HCT116 (cell line): ENCODE measurements at regions not wholly inside any gene's neighbourhood (a gene's known extent, or its start where the extent isn't known, plus 50 kb on each side); places are given as distances from the start of the nearest gene placed in this dataset.

Experiments used
- ATAC-seq: fragments of 200-7000 bp; cut with Tn5 transposase; 2 replicates; pipeline ENCODE4 v1.9.1; 2020; ENCODE audit warnings: mild to moderate bottlenecking, moderate library complexity
- BruUV-seq: library from RNA; stranded (reverse); fragments of 400-500 nt; replicated peaks from 2 replicates; lab custom pipeline; 2021; lab: Mats Ljungman, UMichigan
- CTCF ChIA-PET: fragments of 300-600 bp; sonication (Branson Sonifier 250); formaldehyde crosslinking; loops from one replicate; lab custom pipeline; 2021; ENCODE audit warnings: antibody characterized with exemption; lab: Charles Lee
- POLR2A ChIA-PET: fragments of 300-600, 350-600 bp; sonication (Branson Sonifier 250); formaldehyde crosslinking; loops from one replicate; lab custom pipeline; 2021; ENCODE audit warnings: antibody characterized with exemption; lab: Charles Lee
- RAD21 ChIA-PET, 2 experiments: fragments of 300-600 bp; sonication (Branson Sonifier 250); formaldehyde crosslinking; loops; one replicate each; lab custom pipeline; 2023; ENCODE audit warnings: low total read pairs in 2 of 2; ENCODE audit not compliant: uncharacterized antibody in 2 of 2, unreplicated experiment in 2 of 2, low non-redundant PET in 1 of 2; lab: Charles Lee
- DNase-seq: peaks from one replicate; pipeline ENCODE4 v3.0.0-alpha.2; 2010; ENCODE audit warnings: low read depth, low spot score
- H2AFZ ChIP-seq: fragments of 200-600 bp; shearing (Covaris generic), sonication (generic); 2 replicates; pipeline ENCODE4 v1.6.1; 2017; ENCODE audit warnings: low read depth, mixed run types, mixed read lengths, antibody characterized with exemption, low read length; ENCODE audit not compliant: poor library complexity, severe bottlenecking
- H3K27ac ChIP-seq: 2 replicates; pipeline ENCODE4 v1.5.1; 2012; ENCODE audit warnings: low read depth, low read length
- H3K27me3 ChIP-seq: fragments of 200-600 bp; sonication (generic); 2 replicates; pipeline ENCODE4 v1.6.1; 2016; ENCODE audit warnings: mixed run types, low read length, mixed read lengths; ENCODE audit not compliant: insufficient read depth
- H3K36me3 ChIP-seq, 2 experiments: fragments of 200-500 bp in 1 of 2; fragments of 200-600 bp in 1 of 2; sonication (Bioruptor generic) in 1 of 2; sonication (generic) in 1 of 2; 2 replicates each; pipeline versions ENCODE4 v1.5.1 to v1.6.1; 2014 to 2016; ENCODE audit warnings: low read length in 2 of 2, inconsistent platforms in 1 of 2, mixed read lengths in 1 of 2, mixed run types in 1 of 2; ENCODE audit not compliant: insufficient read depth in 2 of 2, control insufficient read depth in 1 of 2
- H3K4me1 ChIP-seq, 2 experiments: fragments of 200-600 bp in 1 of 2; sonication (generic) in 1 of 2; 2 replicates each; pipeline versions ENCODE4 v1.5.1 to v1.6.1; 2012 to 2017; ENCODE audit warnings: low read length in 2 of 2, inconsistent platforms in 1 of 2, mild to moderate bottlenecking in 1 of 2, mixed read lengths in 1 of 2, mixed run types in 1 of 2, moderate library complexity in 1 of 2; ENCODE audit not compliant: insufficient read depth in 2 of 2, control insufficient read depth in 1 of 2
- H3K4me2 ChIP-seq: fragments of 200-600 bp; sonication (generic); 2 replicates; pipeline ENCODE4 v1.6.1; 2017; ENCODE audit warnings: mixed run types, low read length, mixed read lengths
- H3K4me3 ChIP-seq, 2 experiments: fragments of 200-600 bp in 1 of 2; sonication (generic) in 1 of 2; replicated peaks in 1 of 2; 2 replicates each; pipeline ENCODE4 v1.5.1; 2011 to 2016; ENCODE audit warnings: low read length in 2 of 2, control low read depth in 1 of 2, low read depth in 1 of 2, mild to moderate bottlenecking in 1 of 2, mixed read lengths in 1 of 2, mixed run types in 1 of 2
- H3K79me2 ChIP-seq: fragments of 200-600 bp; sonication (generic); 2 replicates; pipeline ENCODE4 v1.6.1; 2017; ENCODE audit warnings: mild to moderate bottlenecking, mixed run types, low read length, moderate library complexity, mixed read lengths; ENCODE audit not compliant: insufficient read depth
- H3K9ac ChIP-seq: fragments of 200-600 bp; sonication (generic); 2 replicates; pipeline ENCODE4 v1.6.1; 2016; ENCODE audit warnings: low read length, mixed read lengths
- H3K9me2 ChIP-seq: fragments of 200-600 bp; sonication (generic), shearing (Covaris generic); 2 replicates; pipeline ENCODE4 v1.6.1; 2017; ENCODE audit warnings: mixed run types, mild to moderate bottlenecking, moderate library complexity; ENCODE audit not compliant: insufficient read depth
- H3K9me3 ChIP-seq, 2 experiments: fragments of 200-500 bp in 1 of 2; fragments of 200-600 bp in 1 of 2; sonication (Bioruptor generic) in 1 of 2; sonication (generic) in 1 of 2; 2 replicates each; pipeline ENCODE4 v1.6.1; 2014 to 2017; ENCODE audit warnings: low read length in 2 of 2, mixed read lengths in 2 of 2, inconsistent platforms in 1 of 2, low read depth in 1 of 2, mild to moderate bottlenecking in 1 of 2, mixed run types in 1 of 2, moderate library complexity in 1 of 2; ENCODE audit not compliant: control insufficient read depth in 1 of 2, insufficient read depth in 1 of 2
- H4K20me1 ChIP-seq: fragments of 200-600 bp; sonication (generic), shearing (Covaris generic); 2 replicates; pipeline ENCODE4 v1.6.1; 2017; ENCODE audit warnings: mixed run types, mild to moderate bottlenecking, moderate library complexity; ENCODE audit not compliant: insufficient read depth
- CBX3 ChIP-seq: IDR thresholded peaks from 2 replicates; pipeline ENCODE4 v1.6.1; 2012; ENCODE audit warnings: low read depth
- CEBPB ChIP-seq: IDR thresholded peaks from 2 replicates; pipeline ENCODE4 v1.6.1; 2012; ENCODE audit warnings: low read depth
- EGR1 ChIP-seq: IDR thresholded peaks from 2 replicates; pipeline ENCODE4 v1.6.1; 2012; ENCODE audit warnings: low read depth
- ELF1 ChIP-seq: IDR thresholded peaks from 2 replicates; pipeline ENCODE4 v1.6.1; 2012; ENCODE audit warnings: low read depth, borderline replicate concordance
- EZH2 ChIP-seq: fragments of 200-600 bp; sonication (generic); IDR thresholded peaks from 2 replicates; pipeline ENCODE4 v1.6.1; 2017; ENCODE audit warnings: antibody characterized with exemption, mixed run types
- EZH2phosphoT487 ChIP-seq: fragments of 200-600 bp; IDR thresholded peaks from 2 replicates; pipeline ENCODE4 v1.6.1; 2018; ENCODE audit warnings: antibody characterized with exemption, borderline replicate concordance
- JUND ChIP-seq: IDR thresholded peaks from 2 replicates; pipeline ENCODE4 v1.6.1; 2012
- POLR2A ChIP-seq: IDR thresholded peaks from 2 replicates; pipeline ENCODE4 v1.7.0; 2011; ENCODE audit warnings: borderline replicate concordance; ENCODE audit not compliant: insufficient read depth, insufficient read length; ENCODE audit errors: extremely low read depth
- POLR2AphosphoS5 ChIP-seq: IDR thresholded peaks from 2 replicates; pipeline ENCODE4 v1.6.1; 2011; ENCODE audit warnings: mild to moderate bottlenecking, low read depth, low read length, moderate library complexity
- RAD21 ChIP-seq: IDR thresholded peaks from 2 replicates; pipeline ENCODE4 v1.6.1; 2012; ENCODE audit warnings: low read depth, mild to moderate bottlenecking
- SIN3A ChIP-seq: IDR thresholded peaks from 2 replicates; pipeline ENCODE4 v1.6.1; 2012; ENCODE audit warnings: low read depth
- SRF ChIP-seq: IDR thresholded peaks from 2 replicates; pipeline ENCODE4 v1.6.1; 2012; ENCODE audit warnings: low read depth
- TCF7L2 ChIP-seq: IDR thresholded peaks from 2 replicates; pipeline ENCODE4 v1.7.0; 2011; ENCODE audit warnings: borderline replicate concordance, inconsistent platforms; ENCODE audit not compliant: insufficient read depth, insufficient read length; ENCODE audit errors: extremely low read depth
- YY1 ChIP-seq: IDR thresholded peaks from 2 replicates; pipeline ENCODE4 v1.6.1; 2011; ENCODE audit warnings: low read length, low read depth, moderate library complexity, mild to moderate bottlenecking; ENCODE audit not compliant: insufficient replicate concordance; ENCODE audit errors: extremely low read depth
- ZNF274 ChIP-seq: fragments of 200-500 bp; sonication (Bioruptor generic); IDR thresholded peaks from 2 replicates; pipeline ENCODE4 v1.6.1; 2014; ENCODE audit warnings: mild to moderate bottlenecking, low read depth, low read length, inconsistent platforms
- intact Hi-C: fragments of 100-400 bp; cut with micrococcal nuclease; formaldehyde crosslinking; loops from 2 replicates; pipeline ENCODE4 v1.10.0; 2022
- TF ChIP-seq, protein P1 (sequence below): IDR thresholded peaks from 2 replicates; pipeline ENCODE4 v1.6.1; 2012
- TF ChIP-seq, protein P2 (sequence below), 3 experiments: fragments of 200-600 bp in 1 of 3; sonication (generic) in 1 of 3; IDR thresholded peaks in 2 of 3; conservative IDR thresholded peaks in 1 of 3; 2 replicates each; pipeline ENCODE4 v1.5.1; 2012 to 2017; ENCODE audit warnings: low read depth in 2 of 3, low read length in 2 of 3, antibody characterized with exemption in 1 of 3, borderline replicate concordance in 1 of 3, control low read depth in 1 of 3, mild to moderate bottlenecking in 1 of 3, mixed read lengths in 1 of 3, mixed run types in 1 of 3, moderate library complexity in 1 of 3; ENCODE audit not compliant: insufficient read depth in 1 of 3
- TF ChIP-seq, protein P3 (sequence below): IDR thresholded peaks from 2 replicates; pipeline ENCODE4 v1.6.1; 2011; ENCODE audit warnings: mild to moderate bottlenecking, low read length, moderate library complexity; ENCODE audit not compliant: insufficient replicate concordance; ENCODE audit errors: extremely low read depth
- TF ChIP-seq, protein P4 (sequence below): IDR thresholded peaks from 2 replicates; pipeline ENCODE4 v1.6.1; 2012; ENCODE audit warnings: low read depth
- TF ChIP-seq, protein P5 (sequence below): IDR thresholded peaks from 2 replicates; pipeline ENCODE4 v1.6.1; 2012

DNA sequence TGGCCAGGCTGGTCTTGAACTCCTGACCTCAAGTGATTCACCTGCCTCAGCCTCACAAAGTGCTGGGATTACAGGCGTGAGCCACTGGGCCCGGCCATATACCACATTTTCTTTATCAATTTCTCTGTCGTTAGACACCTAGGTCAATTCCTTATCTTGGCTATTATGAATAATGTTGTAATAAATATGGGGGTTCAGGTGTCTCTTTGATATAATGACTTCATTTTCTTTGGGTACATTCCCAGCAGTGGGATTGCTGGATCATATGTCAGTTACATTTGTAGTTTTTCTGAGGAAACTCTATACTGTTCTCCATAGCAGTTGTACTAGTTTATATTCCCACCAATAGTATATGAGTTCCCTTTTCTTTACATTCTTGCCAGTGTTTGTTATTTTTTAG is 67.8 kb upstream of the DDHD1 start:
- Histone ChIP-seq H3K4me1 (peaks cover 4 to 12% of the 10 kb centered on the region in 2 experiments; a peak in 2 of 4 replicates), H4K20me1 (no peaks in the 10 kb centered on the region), H3K27ac (no peak overlapping the region), H3K4me3 (no peak overlapping the region), H3K9me2 (no peaks in the 10 kb centered on the region), H2AFZ (no peak overlapping the region), H3K9me3 (peaks cover 0 to 5% of the 10 kb centered on the region in 2 experiments; a peak in 1 of 4 replicates), H3K36me3 (no peaks in the 10 kb centered on the region), H3K9ac (no peak overlapping the region), H3K4me2 (no peak overlapping the region), H3K27me3 (no peaks in the 10 kb centered on the region), H3K79me2 (no peaks in the 10 kb centered on the region)
- DNase-seq (no peak), ATAC-seq (no peak)
- no peak for TF ChIP-seq SRF
- TF ChIP-seq ZNF274 = no peak
- no peak for TF ChIP-seq POLR2AphosphoS5
- no peak for TF ChIP-seq CEBPB
- no peak for TF ChIP-seq POLR2A
- no peak for TF ChIP-seq EGR1
- no peak for TF ChIP-seq SIN3A
- no peak for TF ChIP-seq RAD21
- no peak for TF ChIP-seq EZH2phosphoT487
- TF ChIP-seq, protein P1, sequence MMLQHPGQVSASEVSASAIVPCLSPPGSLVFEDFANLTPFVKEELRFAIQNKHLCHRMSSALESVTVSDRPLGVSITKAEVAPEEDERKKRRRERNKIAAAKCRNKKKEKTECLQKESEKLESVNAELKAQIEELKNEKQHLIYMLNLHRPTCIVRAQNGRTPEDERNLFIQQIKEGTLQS = no peak
- TF ChIP-seq YY1 = no peak
- no peak for TF ChIP-seq EZH2
- TF ChIP-seq, protein P2, sequence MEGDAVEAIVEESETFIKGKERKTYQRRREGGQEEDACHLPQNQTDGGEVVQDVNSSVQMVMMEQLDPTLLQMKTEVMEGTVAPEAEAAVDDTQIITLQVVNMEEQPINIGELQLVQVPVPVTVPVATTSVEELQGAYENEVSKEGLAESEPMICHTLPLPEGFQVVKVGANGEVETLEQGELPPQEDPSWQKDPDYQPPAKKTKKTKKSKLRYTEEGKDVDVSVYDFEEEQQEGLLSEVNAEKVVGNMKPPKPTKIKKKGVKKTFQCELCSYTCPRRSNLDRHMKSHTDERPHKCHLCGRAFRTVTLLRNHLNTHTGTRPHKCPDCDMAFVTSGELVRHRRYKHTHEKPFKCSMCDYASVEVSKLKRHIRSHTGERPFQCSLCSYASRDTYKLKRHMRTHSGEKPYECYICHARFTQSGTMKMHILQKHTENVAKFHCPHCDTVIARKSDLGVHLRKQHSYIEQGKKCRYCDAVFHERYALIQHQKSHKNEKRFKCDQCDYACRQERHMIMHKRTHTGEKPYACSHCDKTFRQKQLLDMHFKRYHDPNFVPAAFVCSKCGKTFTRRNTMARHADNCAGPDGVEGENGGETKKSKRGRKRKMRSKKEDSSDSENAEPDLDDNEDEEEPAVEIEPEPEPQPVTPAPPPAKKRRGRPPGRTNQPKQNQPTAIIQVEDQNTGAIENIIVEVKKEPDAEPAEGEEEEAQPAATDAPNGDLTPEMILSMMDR (IDR thresholded peaks at IDR 0.05 in 2 of 3, conservative IDR thresholded peaks at IDR 0.05 in 1 of 3; ENCODE audit: borderline replicate concordance in 1 of 3, insufficient read depth in 1 of 3, low read depth in 2 of 3, low read length in 2 of 3) = no peak
- no peak for TF ChIP-seq ELF1
- no peak for TF ChIP-seq CBX3
- TF ChIP-seq JUND = no peak
- no peak for TF ChIP-seq TCF7L2
- TF ChIP-seq, protein P3, sequence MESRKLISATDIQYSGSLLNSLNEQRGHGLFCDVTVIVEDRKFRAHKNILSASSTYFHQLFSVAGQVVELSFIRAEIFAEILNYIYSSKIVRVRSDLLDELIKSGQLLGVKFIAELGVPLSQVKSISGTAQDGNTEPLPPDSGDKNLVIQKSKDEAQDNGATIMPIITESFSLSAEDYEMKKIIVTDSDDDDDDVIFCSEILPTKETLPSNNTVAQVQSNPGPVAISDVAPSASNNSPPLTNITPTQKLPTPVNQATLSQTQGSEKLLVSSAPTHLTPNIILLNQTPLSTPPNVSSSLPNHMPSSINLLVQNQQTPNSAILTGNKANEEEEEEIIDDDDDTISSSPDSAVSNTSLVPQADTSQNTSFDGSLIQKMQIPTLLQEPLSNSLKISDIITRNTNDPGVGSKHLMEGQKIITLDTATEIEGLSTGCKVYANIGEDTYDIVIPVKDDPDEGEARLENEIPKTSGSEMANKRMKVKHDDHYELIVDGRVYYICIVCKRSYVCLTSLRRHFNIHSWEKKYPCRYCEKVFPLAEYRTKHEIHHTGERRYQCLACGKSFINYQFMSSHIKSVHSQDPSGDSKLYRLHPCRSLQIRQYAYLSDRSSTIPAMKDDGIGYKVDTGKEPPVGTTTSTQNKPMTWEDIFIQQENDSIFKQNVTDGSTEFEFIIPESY = no peak
- TF ChIP-seq, protein P4, sequence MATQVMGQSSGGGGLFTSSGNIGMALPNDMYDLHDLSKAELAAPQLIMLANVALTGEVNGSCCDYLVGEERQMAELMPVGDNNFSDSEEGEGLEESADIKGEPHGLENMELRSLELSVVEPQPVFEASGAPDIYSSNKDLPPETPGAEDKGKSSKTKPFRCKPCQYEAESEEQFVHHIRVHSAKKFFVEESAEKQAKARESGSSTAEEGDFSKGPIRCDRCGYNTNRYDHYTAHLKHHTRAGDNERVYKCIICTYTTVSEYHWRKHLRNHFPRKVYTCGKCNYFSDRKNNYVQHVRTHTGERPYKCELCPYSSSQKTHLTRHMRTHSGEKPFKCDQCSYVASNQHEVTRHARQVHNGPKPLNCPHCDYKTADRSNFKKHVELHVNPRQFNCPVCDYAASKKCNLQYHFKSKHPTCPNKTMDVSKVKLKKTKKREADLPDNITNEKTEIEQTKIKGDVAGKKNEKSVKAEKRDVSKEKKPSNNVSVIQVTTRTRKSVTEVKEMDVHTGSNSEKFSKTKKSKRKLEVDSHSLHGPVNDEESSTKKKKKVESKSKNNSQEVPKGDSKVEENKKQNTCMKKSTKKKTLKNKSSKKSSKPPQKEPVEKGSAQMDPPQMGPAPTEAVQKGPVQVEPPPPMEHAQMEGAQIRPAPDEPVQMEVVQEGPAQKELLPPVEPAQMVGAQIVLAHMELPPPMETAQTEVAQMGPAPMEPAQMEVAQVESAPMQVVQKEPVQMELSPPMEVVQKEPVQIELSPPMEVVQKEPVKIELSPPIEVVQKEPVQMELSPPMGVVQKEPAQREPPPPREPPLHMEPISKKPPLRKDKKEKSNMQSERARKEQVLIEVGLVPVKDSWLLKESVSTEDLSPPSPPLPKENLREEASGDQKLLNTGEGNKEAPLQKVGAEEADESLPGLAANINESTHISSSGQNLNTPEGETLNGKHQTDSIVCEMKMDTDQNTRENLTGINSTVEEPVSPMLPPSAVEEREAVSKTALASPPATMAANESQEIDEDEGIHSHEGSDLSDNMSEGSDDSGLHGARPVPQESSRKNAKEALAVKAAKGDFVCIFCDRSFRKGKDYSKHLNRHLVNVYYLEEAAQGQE = no peak
- TF ChIP-seq, protein P5, sequence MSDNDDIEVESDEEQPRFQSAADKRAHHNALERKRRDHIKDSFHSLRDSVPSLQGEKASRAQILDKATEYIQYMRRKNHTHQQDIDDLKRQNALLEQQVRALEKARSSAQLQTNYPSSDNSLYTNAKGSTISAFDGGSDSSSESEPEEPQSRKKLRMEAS = no peak
- ChIA-PET RAD21 (no interaction called here), POLR2A (no interaction called here), CTCF (no interaction called here)
- no TSS peak for BruUV-seq
- intact Hi-C loops = no loop called here
